ENCODE measurements at regions not wholly inside any gene's neighbourhood (a gene's known extent, or its start where the extent isn't known, plus 50 kb on each side); places are given as distances from the start of the nearest gene placed in this dataset.

DNA sequence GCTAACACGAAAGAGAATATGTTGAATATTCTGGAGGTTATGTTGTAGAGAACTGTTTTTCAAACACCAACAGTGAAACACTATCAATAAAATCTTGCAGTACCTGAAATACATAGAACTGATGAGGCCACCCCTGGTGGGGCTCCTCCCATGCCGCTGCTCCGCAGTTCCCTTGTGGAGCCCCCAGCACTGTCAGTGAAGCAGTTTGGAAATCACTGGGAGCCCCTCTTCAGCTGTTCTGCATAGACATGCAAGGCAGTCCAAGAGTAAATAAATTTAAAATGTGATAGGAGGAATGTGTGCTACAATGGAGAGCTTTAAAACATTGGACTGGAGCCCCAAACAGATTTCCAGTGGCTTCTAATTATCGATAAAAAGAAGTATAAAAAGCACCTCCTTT is 189.4 kb downstream of the FNDC1 start:
- Histone ChIP-seq H3K36me3 (no peaks in the 10 kb centered on the region), H3K4me1 (no peaks in the 10 kb centered on the region), H3K27ac (no peak overlapping the region), H3K27me3 (no peaks in the 10 kb centered on the region), H3K9me3 (no peaks in the 10 kb centered on the region), H3K4me3 (no peak overlapping the region)
- intact Hi-C loops (cut with DNase I), result no loop called here
- 82 to 86% (median 84%) methylated on average over 4 of the region's 4 CpGs for WGBS, 4 donors
- ATAC-seq, result no peak
- no peak for TF ChIP-seq POLR2A (IDR thresholded peaks at IDR 0.05)
- TF ChIP-seq CTCF (IDR thresholded peaks at IDR 0.05), result no peak
- no peak for DNase-seq

GRCh38 chr6:159357211-159357915 is 188.2 kb downstream of the FNDC1 start:
- no peak for TF ChIP-seq POLR2A (IDR thresholded peaks at IDR 0.05)

DNA sequence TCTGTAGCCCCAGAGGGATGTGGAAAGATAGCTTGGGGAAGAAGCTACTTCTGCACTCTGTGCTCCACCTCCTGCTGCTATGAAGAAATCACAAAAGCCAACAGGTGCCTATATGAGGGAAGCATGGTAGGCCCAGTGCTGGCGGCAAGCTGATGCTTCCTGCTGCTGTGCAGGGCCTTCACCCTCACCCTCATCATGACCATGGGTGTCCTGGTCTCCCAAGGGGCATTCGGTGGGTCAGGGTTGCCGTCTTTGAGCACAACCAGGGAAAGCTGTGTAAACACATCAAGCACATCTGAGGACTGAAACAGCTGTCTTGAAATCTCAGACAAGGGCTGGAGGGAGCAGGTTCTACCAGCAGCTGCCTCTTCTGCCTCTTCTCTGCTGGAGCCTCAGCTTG is 184.0 kb downstream of the FNDC1 start:
- Histone ChIP-seq H3K27ac (no peak overlapping the region), H3K4me3 (no peak overlapping the region), H3K36me3 (no peaks in the 10 kb centered on the region), H3K4me1 (no peaks in the 10 kb centered on the region), H3K9me3 (no peaks in the 10 kb centered on the region), H3K27me3 (no peaks in the 10 kb centered on the region)
- ATAC-seq, result no peak
- 74 to 96% (median 81%) methylated on average over 3 of the region's 3 CpGs for WGBS, 4 donors
- DNase-seq, result no peak
- intact Hi-C loops (cut with DNase I), result no loop called here
- TF ChIP-seq CTCF (IDR thresholded peaks at IDR 0.05) (no peak), POLR2A (IDR thresholded peaks at IDR 0.05) (no peak)

More at GRCh38 chr6:159357211-159357915, 188.2 kb downstream of the FNDC1 start:
- WGBS, 4 donors, result 59 to 73% (median 68%) methylated on average over 7 of the region's 7 CpGs
- DNase-seq (no peak), ATAC-seq (no peak)
- intact Hi-C loops (cut with DNase I), result no loop called here
- no peak overlapping the region for H3K27ac ChIP-seq
- no peak overlapping the region for H3K4me3 ChIP-seq
- H3K9me3 ChIP-seq, result no peaks in the 10 kb centered on the region
- H3K4me1 ChIP-seq, result no peaks in the 10 kb centered on the region
- no peaks in the 10 kb centered on the region for H3K36me3 ChIP-seq
- H3K27me3 ChIP-seq, result no peaks in the 10 kb centered on the region

DNA sequence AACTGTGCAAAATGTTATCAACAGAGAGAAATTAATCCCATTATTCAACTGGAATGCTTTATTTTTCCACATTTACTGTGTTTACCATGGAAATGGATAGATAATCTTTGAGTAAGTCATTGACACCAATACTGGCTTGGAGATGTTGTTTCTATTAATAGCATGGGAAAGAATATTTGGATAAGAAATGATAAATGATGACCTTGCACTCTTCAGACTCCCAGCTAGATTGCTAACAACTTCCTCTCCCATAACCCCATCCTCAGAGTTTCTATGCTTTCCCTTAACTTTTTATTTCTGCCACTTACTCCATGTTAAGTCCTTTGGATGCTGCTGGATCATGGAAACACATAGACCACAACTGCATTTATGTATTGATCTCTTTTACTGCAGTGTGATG is 182.5 kb downstream of the FNDC1 start:
- no peak overlapping the region for H3K4me3 ChIP-seq
- TF ChIP-seq CTCF (IDR thresholded peaks at IDR 0.05), result no peak
- TF ChIP-seq POLR2A (IDR thresholded peaks at IDR 0.05), result no peak
- H3K36me3 ChIP-seq, result no peaks in the 10 kb centered on the region
- H3K27ac ChIP-seq, result no peak overlapping the region
- H3K27me3 ChIP-seq, result no peaks in the 10 kb centered on the region
- no peaks in the 10 kb centered on the region for H3K4me1 ChIP-seq
- ATAC-seq, result no peak
- intact Hi-C loops (cut with DNase I), result no loop called here
- DNase-seq, result no peak
- no peaks in the 10 kb centered on the region for H3K9me3 ChIP-seq

GRCh38 chr6:159349915-159350314 is 180.7 kb downstream of the FNDC1 start:
- no peaks in the 10 kb centered on the region for H3K36me3 ChIP-seq
- 59 to 66% (median 62%) methylated on average over 4 of the region's 4 CpGs for WGBS, 4 donors
- no peaks in the 10 kb centered on the region for H3K27me3 ChIP-seq
- H3K27ac ChIP-seq, result no peak overlapping the region
- TF ChIP-seq POLR2A (IDR thresholded peaks at IDR 0.05), result no peak
- no peak for TF ChIP-seq CTCF (IDR thresholded peaks at IDR 0.05)
- H3K9me3 ChIP-seq, result no peaks in the 10 kb centered on the region
- H3K4me1 ChIP-seq, result no peaks in the 10 kb centered on the region
- DNase-seq, result no peak
- H3K4me3 ChIP-seq, result no peak overlapping the region
- intact Hi-C loops (cut with DNase I), result no loop called here
- ATAC-seq, result no peak
